Dermis blood vessel endothelial cell (primary cell): ENCODE measurements at regions not wholly inside any gene's neighbourhood (a gene's known extent, or its start where the extent isn't known, plus 50 kb on each side); places are given as distances from the start of the nearest gene placed in this dataset.
A peak's percentile ranks its signal among the peaks of the same experiment; 100 is the strongest.

Experiments used
- DNase-seq: peaks from one replicate; pipeline ENCODE4 v3.0.0; 2010

DNA sequence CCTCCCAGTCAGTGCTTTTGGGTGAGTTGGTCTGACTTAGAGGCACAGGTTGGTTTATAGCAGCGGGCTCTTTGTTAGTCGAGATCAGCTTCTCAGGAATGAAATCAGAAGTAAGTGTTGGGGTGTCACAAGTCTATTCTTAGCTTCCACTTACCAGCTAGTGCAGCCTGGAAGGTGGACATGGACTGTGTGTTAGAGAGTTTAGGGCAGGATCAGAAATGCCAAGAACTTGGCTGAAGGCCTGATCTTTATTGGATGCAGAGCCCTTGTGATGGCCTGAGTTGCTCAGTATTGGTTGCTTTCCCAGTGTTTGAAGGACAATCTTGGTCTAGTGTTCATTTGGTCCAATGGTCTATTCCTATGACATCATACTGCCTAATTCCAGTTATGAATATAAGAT lies 377.0 kb upstream of the USP24 start:
- no peak for DNase-seq

GRCh38 chr1:55589671-55590297 lies 374.6 kb upstream of the USP24 start:
- DNase-seq, result no peak

DNA sequence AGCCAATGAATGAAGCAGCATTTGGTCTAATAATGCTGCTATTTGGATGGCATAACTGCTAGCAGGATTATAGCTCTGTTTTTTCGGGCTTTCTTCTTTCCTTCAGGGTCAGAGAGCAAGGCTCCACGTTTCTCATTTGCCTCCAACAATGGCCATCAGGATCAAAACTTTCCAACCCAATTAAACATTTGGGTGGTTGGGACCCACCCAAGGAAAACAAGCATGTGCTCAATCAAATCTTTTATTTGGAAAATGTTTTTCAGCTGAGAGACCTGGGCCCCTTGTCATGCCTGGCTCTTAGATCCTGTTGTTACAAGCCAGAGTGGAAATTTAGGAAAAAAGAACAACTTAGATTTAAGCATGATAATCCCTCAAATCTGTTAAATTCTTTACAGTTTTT lies 373.1 kb upstream of the USP24 start:
- DNase-seq, result no peak

DNA sequence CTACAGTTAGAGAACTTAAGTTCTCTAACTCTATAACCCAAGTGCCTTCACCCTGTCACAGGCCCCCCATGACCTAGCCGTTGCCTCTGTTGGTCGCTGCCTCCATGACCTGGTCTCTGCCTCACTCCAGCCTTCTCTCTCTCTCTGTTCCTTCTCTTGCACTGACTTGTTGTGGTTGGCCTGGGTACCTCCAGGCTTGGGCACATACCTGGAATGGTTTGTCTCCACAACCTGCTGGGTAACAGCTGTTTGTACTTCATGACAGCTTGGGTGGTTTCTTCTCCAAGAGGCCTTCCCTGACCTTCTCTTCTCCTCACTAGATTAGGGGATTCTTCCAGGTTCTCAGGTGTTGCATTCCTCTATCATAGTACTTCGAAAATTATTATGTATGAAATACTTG lies 371.6 kb upstream of the USP24 start:
- no peak for DNase-seq

GRCh38 chr1:55585402-55585792 lies 370.2 kb upstream of the USP24 start:
- no peak for DNase-seq

GRCh38 chr1:55584526-55585401 lies 369.6 kb upstream of the USP24 start:
- no peak for DNase-seq

- no peak for DNase-seq
Measured at GRCh38 chr1:55582084-55582483, 366.9 kb upstream of the USP24 start.

DNA sequence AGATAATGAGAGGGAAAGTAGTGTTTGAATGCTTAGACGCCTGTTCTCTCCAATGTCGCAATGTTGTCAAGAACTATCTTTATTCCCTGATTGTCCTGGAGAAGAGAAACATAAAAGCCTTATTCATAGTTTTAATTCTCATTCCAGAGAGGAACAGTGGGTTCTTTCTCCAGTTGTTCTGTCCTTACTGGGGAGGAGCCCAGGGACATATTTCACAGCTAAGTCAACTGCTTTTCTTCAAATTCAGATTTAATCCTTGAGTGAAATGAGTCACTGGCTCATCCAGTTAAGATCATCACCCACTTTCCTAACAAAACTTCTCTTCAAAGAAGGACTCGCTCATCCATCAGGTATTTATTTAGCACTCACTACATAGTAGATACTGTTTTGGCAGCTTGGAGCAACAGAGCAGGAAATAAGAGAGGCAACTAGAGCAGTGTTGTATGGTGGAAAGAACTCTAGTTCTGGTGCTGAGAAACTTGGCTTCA lies 365.7 kb upstream of the USP24 start:
- no peak for DNase-seq

DNA sequence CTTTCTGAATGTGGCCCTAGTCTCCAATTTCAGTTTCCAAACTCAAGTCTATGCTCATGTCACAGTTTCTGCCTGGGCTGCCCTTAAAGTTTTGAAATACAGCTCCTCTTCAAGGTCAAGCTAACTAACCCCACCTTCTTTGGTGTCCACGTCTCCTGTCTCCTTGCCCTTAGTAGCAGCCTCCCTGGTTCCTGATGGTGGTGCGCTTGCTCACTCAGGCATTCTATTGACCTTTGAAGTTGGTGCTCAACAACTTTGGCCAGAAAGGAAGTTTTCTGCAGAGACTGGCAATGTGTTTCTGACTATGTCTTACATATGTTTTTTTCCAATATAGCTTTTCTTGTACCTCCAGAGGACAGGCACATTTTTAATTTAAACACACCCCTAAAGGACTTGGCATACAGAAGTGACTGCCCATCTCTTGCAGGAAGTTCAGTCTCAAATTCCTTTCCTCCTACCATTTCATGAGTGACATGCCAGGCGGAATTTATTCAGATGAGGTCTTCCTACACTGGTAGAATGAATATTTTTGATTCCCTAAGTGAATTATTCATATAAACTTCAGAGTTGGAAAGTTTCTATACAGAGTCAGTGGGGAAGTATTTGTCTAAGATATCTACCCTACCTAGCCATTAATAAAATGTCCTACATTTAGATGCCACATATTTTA lies 364.3 kb upstream of the USP24 start:
- no peak for DNase-seq

GRCh38 chr1:55578646-55579045 lies 363.5 kb upstream of the USP24 start:
- DNase-seq, result no peak

- DNase-seq, result no peak
Measured at GRCh38 chr1:55575571-55576279, 360.6 kb upstream of the USP24 start.

DNA sequence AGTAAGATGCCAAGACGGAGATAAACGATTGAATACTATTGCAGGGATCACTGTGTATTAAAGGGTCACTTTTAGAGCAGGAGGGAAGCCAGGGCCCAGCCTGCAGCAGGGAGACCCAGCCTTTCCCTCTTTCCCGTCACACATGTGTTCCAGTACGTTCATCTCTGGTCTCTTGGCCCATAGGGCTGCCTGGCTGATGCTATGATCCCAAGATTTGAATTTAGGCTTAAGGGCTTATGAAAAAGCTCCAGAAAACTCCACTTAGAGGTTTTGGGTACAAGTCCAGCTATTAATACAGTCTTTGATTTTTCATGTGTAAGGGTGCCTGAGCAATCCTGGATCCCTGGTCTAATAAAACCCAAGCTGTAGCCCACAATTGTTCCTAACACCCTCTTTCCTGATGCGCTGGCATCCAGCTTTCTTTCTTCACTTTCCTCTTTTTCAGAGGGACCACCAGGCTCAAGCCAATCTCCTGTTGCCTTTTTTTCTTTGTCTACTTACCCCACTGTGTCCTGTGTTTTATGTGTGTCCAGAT lies 359.6 kb upstream of the USP24 start:
- DNase-seq, result no peak

- DNase-seq, result peak; percentile 7
Measured at GRCh38 chr1:55572878-55573734, 357.9 kb upstream of the USP24 start.

GRCh38 chr1:55571767-55572166 lies 356.6 kb upstream of the USP24 start:
- no peak for DNase-seq

DNA sequence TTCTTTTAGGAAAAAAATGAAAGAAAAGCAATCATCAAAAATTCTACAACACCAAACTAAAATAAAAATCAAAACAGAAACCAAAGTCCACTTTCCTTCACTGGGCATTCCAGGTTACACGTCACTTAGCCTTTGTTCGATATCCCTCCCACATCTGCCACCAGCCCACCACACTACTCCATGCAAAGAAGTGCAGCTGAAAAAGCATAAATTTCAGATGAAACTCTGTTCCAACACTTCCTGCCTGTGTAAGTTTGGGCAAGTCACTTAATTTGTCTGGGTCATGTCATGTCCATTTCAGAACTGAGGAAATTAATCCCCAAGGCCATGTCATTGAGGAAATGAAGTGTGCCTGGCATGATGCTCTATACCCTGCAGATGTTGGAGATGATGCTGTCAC lies 354.3 kb upstream of the USP24 start:
- no peak for DNase-seq

DNA sequence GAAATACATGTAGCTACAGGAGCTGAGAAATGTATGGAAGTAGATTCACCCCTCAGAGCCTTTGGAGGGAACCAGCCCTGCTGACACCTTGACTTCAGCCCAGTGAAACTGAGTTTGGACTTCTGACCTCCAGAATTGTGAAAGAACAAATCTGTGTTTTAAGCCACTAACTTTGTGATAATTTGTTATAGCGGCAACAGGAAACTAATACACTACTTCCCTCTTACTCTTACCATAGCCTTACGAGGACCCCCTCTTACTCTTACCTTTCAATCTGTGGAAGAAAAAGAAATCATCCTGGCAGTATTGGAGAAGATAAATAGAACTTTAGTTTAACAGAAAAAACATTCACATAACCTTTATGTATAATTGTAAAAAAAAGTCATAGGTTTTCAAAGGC lies 353.6 kb upstream of the USP24 start:
- DNase-seq, result no peak

DNA sequence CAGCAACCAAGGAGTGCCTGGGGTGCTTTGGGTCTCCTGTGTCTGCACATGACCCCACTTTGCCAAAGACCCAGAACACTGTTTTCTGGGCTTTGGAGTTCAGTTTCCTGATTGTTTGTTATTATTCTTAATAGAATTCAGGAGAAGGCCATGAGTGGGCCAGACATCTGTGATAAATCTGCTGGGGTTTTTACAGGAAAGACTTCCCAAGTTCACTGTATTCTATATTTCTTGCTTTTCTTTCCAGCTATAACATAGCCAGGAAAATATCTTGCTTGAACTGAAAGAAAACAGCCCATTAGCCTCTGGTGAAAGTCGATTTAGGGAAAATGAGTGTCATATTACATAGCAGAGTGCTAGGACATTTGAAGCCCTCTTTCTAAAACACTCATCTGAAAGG lies 345.1 kb upstream of the USP24 start:
- DNase-seq, result no peak

DNA sequence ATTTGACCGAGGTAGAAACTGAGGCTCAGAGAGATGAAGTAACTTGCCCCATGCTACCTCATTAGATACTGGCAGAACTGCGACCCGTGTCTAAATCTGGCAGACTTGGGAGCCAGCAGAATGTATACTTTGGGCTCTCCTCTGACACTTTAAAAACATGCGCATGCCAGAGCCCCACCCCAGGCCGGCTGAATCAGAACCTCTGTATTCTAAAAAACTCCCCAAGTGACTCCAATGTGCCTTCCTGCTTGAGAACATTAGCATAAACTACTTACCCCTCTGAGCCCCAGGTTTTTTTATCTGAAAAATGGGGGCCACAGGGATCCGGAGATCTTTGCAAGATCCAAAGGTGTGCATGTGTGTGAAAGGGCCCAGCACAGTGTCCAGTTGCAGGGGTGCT lies 344.7 kb upstream of the USP24 start:
- DNase-seq, result no peak

DNA sequence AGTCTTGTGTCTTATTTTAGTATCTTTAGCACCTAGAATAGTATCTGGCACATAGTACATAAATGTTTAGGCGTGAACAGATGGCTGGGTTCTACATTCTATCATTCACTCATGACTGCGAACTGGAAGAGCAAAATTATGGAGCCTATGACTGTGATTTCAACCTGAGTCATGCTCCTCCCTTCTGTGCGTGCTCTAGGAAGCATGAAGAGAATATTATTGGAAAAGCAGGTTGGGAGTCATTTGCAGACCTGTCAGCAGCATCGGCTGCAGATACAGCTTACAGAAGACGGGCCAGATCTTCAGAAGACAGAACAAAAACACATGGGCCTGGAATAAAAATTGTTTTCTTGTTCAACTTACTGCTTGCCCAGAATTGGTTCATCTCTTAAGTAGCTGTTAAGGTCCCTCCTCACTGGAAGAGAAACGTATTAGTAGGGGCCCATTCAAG lies 344.0 kb upstream of the USP24 start:
- DNase-seq, result no peak

- no peak for DNase-seq
Measured at GRCh38 chr1:55558515-55558914, 343.4 kb upstream of the USP24 start.

GRCh38 chr1:55555956-55556725 lies 341.0 kb upstream of the USP24 start:
- no peak for DNase-seq
